ENCODE measurements at regions not wholly inside any gene's neighbourhood (a gene's known extent, or its start where the extent isn't known, plus 50 kb on each side); places are given as distances from the start of the nearest gene placed in this dataset.

GRCh38 chr6:110043366-110043994 is 65.4 kb downstream of the GPR6 start:
- TF ChIP-seq, protein P1, sequence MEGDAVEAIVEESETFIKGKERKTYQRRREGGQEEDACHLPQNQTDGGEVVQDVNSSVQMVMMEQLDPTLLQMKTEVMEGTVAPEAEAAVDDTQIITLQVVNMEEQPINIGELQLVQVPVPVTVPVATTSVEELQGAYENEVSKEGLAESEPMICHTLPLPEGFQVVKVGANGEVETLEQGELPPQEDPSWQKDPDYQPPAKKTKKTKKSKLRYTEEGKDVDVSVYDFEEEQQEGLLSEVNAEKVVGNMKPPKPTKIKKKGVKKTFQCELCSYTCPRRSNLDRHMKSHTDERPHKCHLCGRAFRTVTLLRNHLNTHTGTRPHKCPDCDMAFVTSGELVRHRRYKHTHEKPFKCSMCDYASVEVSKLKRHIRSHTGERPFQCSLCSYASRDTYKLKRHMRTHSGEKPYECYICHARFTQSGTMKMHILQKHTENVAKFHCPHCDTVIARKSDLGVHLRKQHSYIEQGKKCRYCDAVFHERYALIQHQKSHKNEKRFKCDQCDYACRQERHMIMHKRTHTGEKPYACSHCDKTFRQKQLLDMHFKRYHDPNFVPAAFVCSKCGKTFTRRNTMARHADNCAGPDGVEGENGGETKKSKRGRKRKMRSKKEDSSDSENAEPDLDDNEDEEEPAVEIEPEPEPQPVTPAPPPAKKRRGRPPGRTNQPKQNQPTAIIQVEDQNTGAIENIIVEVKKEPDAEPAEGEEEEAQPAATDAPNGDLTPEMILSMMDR (IDR thresholded peaks at IDR 0.05), result no peak
- TF ChIP-seq POLR2A (IDR thresholded peaks at IDR 0.05), result no peak

Measured in testis (tissue), 2 donors.